ENCODE measurements at regions not wholly inside any gene's neighbourhood (a gene's known extent, or its start where the extent isn't known, plus 50 kb on each side); places are given as distances from the start of the nearest gene placed in this dataset.

DNA sequence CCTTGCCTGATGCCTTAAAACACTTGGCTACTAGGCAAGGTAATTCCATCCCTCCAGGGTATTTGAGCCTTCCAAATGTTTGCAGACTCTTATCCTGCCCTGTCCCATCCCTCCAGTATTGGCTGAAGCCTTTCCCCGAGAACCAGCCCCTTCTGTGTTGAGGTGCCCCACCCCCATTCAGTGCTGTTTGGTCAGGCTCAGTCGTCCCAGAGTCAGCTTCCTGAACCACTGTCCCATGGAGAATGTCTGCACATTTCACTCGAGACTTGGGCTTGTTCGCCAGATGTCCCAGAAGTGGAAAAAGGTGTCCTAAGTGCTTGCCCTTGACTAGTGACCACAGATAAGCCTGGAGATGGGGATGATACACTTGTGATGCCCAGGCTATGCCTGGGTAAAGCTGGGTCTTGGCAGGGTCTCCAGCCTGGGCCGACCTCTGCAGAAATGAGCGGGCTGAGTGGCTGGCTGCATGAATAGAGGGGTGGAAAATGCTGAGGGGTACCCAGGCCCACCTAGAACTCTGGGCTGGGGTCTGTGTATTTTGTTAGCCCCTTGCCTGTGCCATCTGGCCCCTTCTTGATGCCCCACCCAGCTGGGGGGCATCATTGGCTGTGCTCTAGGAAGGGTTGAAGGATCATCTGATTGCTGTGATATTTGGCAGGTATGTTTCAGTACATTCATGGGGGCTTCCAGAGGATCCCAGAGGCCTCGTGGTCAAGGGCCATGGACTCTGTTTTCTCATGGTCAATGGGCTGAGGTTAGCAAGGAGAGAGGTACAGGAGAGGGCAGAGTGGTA, 178.4 kb downstream of the MACROH2A1 start:
- no peak for DNase-seq (ENCODE audit: extremely low read depth, low read depth)

DNA sequence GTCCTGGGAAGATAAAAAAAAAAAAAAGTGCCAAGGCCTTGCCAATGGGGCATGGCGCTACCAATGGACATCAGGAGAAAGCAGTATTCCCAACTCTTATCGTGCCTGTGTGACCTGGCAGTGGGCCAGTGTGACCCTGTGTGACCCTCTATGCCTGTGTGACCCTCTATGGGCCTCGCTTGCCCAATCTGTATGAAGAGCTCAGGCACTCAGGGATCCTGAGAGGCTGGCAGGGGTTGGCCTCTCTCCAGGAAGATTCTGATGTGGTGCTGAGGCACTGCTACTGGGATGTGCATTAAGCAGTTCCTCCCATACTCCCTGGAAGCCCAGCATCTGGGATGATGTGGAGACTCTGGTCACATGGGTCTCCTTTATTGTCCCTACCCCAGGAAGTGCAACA, 179.2 kb downstream of the MACROH2A1 start:
- no peak for DNase-seq (ENCODE audit: extremely low read depth, low read depth)

DNA sequence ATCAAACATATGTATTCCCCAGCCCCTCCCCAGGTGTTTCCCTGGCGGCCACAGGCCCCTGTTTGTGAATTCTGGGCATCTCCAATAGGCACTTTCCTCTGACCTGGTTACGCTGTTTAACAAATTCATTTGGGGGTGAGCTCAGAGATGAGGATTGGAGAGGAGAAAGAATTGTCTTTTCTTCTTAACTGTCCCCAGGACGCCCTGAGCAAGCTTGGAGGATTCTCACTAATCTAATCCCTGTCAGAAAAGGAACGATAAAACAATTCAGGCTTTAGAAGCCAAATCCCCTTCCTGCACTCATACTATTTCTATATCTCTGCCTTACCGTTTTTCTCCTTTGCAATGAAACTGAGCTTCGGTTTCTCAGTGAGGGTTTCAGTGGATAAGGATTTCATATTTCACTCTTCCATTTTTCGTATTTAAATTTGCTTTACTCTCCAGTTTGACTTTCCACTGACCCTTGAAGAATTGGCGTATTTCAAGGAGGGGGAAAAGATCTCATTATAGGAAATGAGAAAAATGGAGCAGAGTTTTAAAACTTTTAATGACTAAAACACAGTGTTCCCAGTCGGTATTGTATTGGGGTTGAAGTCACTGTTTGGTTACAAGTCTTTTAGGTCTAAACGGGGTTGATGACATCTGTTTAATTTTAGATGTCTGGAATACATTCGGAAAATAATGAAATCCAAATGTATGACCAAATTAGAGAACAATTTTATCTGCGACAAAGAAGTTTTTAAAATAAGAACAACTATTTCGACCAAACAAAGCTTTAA, 180.1 kb downstream of the MACROH2A1 start:
- no peak for DNase-seq (ENCODE audit: extremely low read depth, low read depth)

DNA sequence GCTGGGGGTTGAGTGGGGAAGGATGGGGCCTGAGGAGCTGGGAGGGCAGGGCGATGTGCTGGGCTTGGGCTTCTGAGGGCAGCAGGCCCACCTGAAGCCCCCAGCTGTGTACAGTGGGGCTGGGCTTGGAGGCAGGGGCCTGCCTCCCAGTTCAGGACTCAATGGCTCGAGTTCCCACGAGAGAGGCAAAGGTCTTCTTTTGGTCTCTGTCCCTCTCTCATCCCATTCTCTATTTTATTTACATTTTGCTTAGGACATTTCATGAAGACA, 180.6 kb downstream of the MACROH2A1 start:
- DNase-seq (ENCODE audit: extremely low read depth, low read depth) = no peak

DNA sequence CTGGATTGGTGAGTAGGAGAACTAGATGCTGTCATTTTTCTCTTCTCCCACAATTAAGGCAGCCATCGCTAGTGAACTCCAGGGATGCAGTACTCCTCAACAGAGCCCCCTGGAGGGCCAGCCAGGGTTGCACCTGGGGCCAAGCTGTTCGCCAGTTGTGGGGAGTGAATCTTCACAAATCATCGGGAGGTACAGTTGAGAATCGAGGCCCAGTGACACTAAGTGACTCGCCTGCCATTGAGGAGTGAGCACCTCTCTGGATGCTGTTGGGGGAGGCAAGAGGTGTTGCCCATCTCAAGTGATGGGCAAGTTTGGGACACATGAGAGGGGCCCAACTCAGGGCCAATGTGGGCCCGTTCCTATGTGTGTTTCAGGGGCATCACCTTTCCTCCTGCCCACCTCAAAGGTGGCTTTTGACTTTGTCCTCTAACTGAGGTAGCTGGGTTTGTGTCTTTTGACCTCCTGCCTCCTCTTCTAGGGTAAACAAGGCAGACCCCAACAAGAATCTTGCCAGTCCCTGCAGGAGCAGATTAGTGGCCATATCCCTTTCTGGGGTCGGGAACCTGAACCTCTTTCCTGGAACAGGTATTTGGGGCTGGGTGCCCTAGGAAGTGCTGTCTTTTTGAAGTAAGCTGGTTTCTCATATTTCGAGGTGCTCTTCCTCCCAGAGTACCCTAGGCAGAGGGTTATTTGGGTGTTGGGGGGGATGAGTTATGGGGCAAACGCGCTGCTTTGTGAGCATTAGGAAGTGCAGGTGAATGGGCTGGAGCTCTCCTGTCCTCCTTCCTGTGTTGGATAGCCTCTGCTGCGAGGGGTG, 181.2 kb downstream of the MACROH2A1 start:
- DNase-seq (ENCODE audit: extremely low read depth, low read depth) = no peak

DNA sequence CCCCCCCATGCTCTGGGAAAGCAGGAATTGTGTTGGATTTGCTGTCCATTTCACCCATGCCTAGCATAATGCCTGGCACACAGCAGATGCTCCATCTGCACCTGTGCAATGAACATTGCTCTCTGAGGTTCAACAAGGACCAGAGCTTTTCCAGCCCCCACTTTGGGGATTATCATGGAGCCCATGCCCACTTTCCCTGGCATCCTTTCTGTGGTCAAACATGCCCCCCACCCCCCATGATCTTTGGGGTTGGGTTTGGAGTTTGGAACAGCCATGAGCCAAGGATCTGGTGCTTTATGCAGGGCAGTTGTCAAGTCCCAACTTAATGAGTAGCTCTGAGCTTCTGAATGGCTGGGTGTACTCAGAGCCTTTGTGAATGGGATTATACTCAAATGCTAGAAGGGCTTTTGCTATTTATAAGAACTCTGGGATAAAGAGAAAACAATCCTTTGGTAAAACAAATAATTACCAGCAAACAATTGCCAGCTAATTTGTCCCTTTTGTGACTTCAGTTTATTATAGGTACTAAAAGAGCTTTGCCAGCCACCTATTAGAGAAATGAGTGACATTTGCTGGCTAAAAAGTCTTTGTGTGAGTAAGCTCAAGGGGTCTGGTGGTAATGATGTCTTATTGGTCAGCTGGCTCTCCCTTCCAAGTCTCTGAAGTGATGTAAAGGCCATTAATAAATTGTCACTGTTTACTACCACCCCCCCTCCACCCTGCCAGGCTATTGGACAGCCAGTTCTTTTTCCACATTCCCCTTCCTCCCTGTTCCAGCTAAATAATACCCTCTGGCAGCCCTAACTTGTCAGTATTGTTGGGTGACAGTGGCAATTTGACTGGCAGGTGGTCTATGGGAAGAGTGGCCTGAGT, 182.3 kb downstream of the MACROH2A1 start:
- no peak for DNase-seq (ENCODE audit: extremely low read depth, low read depth)

DNA sequence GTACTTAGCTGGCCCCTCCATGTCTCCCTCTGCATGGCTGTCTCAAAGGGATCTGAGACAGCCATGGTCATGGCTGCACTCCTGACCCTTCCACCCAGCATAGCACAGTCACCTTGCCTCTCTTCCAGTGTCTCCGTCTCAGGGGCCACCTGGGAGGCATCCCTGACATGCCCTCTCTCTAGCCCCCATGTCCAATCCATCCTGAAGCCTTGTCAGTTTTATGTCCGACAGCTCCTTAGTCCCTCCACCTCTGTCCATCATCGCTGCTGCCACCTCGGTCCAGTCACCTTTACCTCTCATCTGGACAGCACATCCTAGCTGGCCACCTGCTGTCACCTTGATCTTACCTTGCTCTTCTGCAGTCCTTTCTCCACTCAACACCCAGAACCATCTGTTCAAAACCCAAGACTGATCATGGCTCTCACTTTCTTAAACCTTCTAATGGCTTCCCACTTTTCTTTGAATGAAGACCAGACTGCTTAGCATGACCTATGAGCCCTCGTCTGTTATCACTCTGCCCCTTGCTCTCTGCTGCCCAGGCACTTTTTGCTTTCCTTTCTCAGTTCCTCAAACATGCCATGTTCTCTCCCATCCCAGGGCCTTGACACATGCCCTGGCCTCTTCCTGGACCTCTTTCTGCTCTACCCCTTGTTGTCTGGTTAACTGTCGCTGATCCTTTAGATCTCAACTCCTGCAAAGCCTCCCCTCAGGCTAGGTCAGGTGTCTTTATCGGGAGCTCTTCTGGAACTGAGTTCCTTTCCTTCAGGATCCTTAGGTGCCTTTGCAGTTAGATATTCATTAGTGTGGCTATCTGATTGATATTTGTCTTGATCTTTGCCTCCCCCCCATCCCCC, 181.8 kb upstream of the PITX1 start:
- DNase-seq (ENCODE audit: extremely low read depth, low read depth) = no peak

DNA sequence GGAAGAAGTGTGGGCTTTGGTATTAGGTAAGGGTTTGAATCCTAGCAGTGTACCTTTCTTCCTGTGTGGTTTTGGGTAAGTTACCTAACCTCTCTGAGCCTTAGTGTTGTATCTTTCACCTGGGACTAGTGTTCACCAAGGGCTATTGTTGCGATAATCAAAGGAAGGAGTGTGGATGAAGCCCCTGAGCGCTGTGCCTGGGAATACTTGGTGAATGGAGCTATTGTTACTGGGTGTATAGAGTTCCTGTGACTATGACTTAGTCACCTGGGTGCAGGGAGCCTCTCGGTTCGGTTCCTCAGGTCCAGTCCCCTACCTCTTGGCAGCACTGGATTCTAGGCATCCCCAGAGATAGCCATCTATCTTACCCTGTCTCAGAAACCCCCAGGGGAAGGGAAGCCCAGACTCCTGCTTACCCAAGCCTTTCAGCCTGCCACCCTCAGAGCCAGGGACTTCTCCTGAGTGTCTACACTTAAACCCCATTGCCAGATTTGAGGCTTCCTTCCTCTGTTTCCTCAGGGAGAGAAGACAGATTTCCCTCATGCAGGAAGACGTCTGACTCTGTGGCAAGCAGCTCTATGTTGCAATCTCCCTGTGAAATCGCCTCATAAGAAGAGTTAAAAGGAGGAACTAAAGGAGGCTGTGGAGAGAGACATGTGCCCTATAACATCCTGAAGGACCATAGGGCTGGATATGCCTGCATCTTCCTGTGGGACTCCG, 181.0 kb upstream of the PITX1 start:
- DNase-seq (ENCODE audit: extremely low read depth, low read depth) = no peak

DNA sequence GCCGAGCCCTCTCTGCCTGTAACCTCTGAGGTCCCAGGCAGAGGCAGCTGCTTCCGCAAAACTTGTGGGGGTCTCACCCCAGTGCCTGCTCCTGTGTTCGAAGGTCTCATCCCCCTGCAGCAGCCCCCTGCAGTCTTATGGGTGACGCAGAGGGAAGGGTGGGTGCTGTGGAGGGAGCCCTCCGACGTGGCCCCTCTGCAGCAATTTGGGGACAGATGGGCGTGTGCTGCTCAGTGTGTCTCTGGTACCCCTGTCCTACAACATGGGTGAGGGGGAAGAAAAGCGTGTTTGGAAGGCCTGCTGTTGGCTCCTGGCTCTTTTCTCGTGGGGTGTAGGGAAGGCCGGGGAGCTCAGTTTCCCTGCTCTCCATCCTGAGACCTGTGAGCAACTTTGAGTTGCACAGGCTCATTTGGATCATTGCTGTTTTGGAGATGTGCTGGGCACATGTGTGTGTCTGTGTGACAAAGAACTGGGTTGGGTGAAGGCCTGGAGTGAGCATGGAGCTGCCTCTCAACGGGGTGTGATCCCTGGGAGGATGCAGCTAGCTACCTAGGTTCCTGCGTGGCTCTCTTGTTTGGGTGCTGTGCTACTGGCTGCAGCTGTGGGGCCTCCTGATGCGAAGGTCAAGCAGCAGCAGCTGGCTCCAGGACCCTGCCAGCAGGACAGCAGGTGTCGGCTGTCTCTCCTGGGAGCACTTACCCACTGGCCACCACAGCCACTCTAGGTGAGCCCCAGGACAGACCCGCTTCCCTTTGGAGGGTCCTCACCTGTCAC, 179.6 kb upstream of the PITX1 start:
- DNase-seq (ENCODE audit: extremely low read depth, low read depth) = no peak

DNA sequence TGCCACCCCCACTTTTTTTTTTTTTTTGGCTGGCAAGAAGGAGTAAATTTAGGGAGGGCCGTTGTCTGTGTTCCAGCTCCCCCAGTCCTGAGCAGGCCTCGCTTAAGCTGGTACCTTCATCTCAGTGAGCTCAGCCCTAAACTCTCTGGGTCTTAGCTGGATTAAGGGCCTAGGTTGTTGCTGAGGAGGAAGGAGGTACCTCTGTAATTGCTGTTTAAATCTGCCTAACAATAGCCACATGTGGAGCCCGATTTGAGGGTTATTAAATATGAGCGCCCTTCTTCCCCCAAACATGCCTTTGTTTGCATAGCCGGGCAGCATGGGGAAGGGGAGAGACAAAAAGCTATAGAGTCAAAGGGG, 179.0 kb upstream of the PITX1 start:
- no peak for DNase-seq (ENCODE audit: extremely low read depth, low read depth)

DNA sequence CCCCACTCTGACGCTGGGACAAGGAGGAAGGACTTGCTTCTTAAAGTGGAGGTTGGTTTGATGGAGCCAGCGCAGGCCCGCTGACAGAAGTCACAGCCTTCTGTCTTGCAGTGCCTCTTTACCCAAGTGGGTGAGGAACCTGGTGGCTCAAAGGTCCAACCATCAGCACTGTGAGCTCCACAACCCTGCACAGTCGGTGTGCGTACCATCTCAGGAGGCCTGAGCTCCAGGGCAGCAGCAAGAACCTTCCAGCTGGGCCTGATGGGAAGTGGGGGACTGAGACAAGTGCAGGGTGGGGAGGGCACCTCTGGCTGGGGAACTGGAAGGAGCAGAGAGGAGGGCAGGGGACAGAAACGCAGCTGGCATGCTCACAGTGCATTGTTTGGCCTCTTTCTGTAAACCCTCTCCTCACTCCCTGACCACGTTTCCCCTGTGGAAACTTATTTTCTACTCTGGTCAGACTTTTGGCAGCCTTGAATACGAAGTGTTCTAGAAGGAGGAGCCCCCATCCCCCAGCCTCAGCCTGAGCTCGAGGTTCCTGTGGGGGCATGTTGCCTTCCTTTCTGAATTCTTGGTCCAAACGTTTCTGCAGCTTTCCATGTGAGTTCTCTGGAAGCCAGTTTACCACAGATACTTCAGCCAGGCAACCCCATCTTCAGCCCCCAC, 178.5 kb upstream of the PITX1 start:
- DNase-seq (ENCODE audit: extremely low read depth, low read depth) = no peak

DNA sequence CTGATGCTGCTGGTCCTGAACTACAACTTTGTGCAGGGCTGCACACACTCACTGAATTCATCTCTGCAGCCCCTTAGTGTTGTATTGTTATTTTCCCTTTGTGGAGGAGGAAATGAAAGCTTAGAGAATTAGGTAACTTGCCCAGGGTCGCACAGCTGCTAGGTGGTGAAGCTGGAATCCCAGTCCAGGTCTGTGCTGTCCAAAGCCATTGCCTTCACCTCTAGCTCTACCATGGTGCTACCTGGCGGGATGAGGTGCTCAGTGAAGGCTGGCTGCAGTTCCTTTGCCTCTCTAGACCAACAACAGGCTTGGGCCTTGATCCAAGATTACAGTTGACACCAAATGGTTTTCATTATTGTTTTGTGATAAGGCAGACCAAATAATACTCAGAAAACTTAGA, 177.8 kb upstream of the PITX1 start:
- no peak for DNase-seq (ENCODE audit: extremely low read depth, low read depth)

DNA sequence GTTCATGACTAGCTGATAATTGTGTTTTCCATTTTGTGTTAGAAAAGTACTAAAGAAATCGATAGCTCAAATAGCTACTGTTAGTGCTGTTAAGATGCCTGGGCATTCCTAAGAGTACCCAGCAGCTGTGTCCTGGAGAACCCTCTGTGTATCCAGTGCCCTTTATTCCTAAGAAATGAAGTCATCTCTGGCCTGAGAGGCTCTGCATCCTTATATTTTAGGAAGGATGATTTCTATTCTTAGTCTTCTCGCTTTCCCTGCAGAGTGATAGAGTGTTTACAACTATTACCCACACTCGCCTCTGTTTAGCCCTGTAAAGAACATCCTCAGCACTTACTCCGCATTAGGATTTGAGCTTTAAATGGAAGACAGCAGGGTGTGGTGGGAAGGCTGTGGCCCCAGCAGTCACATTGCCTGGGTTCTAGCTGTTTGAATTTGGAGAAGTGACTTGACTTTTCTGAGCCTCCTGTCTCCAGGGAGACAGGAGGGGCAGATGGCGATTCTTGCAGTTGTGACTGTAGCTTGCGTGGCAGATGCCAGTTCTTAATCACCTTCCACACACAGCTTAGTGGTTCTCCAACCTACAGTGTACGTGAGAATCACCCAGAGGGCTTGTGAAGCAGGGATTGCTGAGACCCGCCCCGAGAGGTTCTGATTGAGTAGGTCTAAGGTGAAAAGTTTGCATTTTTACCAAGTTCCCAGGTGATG, 177.2 kb upstream of the PITX1 start:
- DNase-seq (ENCODE audit: extremely low read depth, low read depth) = no peak

DNA sequence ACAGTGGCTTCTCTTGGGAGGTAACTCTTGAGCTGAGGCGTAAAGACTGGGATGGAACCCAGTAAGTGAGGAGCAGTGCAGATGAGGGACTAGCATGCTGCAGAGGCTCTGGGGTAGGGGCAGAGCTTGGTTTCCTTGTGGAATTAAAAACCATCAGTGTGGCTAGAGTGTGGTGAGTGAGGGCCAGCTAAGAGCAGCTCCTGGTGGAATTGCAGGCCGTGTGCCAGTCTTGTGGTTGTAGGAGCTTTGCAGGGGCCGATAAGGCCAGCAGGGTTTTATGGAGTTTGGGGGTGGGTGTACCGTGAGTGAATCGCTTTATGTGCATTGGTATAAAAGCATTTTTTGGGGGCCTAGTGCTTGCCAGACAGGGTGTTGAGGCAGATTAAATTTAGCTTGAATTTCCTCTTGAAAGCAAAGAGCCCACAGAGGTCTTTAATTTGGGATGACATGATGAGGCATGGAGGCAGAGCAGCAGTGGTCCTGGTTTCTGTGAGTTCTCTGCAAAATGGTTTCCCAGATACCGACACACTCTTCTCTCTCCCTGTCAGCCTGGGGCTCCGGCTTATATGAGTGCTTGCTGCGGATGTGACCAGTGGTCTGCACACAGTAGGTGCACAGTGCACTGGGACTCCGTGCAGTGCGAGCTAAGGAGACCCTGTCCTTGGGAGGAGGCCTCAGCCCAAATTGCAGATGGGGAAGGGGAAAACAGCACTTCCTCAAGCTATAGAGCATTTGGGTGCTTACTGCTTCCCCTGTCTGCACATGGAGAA, 176.4 kb upstream of the PITX1 start:
- no peak for DNase-seq (ENCODE audit: extremely low read depth, low read depth)

DNA sequence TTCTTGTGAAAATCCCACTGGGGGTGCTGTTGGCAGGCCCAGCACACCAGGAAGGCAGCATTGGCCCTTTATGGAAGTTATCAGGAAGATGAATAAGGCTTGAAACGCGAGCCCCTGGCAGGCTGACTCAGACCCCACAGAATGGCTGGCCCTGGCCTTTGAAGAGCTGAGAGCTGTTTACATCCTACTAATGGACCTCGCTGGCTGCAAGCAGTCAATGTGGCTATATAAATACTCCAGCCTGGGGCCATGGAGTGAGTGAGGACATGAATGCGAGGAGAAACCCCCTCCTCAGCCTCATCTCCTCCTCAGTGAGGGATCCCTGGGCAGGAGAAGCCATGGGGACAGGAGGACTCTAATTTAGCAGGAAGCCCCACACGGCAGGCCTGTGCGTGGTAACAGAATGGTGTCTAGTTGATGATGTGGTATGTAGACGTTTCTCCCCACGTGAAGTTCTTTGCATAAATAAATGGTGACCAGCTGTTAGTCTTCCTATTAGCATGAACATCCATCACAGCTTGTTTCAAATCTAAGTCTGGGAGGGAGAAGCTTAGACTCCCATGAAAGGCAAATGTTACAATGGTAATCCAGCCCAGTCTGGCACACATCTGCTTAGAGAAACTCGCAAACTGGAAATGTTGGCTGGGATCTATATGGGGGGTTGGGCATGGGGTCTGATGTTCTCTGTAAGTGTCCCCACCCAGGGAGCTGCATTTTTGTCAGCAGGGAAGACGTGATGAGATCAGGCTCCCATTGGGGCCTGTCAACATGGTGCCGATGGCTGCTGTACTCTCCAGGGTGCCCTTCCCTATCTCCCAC, 175.1 kb upstream of the PITX1 start:
- no peak for DNase-seq (ENCODE audit: extremely low read depth, low read depth)

DNA sequence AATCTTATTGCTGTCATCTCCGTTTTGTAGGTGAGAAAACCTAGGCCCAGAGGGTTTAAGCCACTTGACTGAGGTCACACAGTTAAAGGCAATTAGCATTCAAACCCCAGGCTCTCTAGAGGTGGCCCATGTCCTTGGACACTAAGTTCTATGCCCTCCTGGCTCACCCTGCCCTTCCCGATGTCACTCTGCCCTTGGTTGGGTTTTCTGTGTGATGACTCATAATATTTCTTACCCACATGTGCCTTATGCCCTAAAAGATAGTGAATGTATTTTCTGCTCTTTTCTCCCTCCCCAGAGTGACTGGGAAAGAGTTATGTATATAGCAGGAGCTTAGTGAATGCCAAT, 174.5 kb upstream of the PITX1 start:
- no peak for DNase-seq (ENCODE audit: extremely low read depth, low read depth)

Measured in NCI-H460 (cell line).